ENCODE measurements at regions not wholly inside any gene's neighbourhood (a gene's known extent, or its start where the extent isn't known, plus 50 kb on each side); places are given as distances from the start of the nearest gene placed in this dataset.
"Not testable (repeated sequence)": the region's sequence is repeated elsewhere in the genome, so short reads cannot be mapped to it uniquely, and the experiment has no call there.

DNA sequence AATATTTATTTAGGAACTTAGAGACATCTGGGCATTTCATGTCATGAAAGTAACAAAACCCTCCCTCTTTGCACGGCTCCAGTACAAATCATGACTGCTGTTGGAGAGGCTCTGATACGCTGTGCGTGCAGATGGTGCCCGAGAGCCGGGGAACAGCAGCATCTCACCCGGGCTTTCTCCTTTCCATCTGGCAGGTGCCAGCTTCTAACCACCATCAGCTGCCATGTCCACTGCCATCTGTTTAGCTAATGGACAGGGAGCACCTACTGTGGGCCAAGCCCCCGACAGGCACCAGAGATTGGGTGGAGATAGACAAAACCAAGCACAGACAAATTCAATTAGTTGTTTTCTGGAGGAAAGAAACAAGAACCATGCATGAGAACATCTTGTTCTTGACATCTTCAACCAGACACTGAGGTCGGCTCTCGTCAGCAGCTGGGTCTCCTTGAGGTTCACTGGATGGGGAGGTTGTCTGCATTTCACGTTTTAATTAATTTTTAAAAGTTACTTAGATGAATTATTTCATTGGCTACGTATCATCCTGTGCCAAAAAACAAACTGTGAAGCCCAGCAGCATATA lies 323.7 kb downstream of the THBS2 start:
- DNase-seq: peak; percentile 33

DNA sequence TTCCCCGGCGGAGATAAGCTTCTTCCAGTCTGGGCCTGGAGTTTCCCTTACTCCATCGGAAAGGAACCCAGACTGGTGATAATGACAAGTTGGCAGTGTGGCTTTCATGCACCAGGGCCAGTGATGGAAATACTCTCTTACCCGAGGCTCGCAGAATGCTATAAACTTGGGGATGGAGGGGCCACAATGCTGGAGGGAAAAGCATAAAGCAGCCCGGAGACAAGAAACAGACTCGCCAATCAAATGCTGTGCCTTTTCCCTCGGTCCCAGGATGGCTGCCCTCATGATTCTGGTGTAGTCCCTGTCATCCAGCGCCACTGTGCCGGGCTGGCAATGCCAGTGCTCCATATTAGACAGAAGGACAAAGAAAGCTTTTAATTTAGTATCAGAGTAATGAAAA lies 325.6 kb downstream of the THBS2 start:
- DNase-seq: peak; percentile 42

DNA sequence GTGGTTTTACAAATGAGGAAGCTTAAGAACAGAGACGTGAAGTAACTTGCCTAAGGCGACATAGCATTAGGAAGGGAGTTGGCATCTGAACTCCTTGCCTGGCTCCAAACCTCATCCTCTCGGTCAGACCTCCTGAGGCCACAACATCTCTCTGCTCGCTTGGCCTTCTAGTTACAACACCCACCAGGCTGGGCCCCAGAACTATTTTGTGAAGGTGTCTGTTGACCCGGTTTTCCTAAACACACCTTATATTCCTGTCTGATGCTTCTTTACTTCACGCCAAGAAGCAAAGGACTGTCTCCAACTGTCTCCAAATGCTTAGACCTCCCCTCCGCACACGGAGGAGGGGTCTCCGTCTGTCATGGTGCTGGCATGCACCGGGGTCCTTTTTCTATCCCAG lies 326.6 kb downstream of the THBS2 start:
- DNase-seq: peak; percentile 1

DNA sequence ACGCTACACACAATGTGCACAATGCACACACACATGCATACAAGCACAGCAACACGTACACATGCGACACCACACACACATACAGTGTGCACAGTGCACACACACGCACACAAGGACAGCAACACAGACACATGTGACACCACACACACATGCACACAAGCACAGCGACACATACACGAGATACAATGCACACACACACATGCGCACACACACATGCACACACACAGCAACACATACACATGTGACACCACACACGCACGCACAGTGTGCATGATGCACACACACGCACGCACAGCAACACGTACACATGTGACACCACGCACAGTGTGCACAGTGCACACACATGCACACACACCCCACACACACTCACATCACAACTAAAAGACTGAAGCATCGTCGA lies 327.3 kb downstream of the THBS2 start:
- DNase-seq: peak; percentile 7

DNA sequence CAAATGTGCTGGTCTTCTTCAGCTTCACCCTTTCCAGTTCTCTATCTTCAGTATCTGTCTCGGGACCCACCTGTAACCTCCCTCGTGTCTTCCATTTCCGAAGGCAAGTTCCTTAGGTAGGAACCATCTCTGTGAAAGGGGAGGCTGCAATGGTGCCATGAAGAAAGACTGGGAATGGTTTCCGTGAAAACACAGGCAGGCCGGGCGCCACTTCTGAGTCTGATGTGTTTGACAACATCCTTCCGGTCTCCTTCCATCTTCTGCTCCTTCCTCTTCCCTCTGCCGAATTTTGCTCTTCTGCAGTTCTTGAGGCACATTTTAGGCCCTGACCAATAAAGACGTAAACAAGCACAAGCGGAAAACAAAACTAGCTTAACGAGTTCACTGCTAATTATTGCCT lies 328.0 kb downstream of the THBS2 start:
- DNase-seq: no peak

DNA sequence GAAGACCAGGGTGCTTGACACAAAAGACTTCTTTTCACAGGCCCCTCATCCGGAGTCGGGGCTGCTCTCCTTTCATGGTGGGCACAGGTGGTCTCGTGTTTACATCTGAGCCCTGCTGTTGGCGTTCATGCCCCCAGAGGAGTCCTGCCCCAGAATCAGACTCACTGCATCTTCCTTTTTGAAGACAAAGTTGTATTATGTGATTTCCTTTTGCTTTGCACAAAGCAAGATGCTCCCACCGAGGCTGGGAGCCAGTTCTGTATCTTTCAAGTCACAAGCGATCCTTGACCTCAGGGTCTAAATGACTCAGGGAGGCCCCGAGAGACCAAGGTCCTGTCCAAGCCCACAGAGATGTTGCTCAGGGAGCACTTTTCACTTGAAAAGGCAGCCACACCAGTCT lies 330.5 kb downstream of the THBS2 start:
- DNase-seq: no peak

DNA sequence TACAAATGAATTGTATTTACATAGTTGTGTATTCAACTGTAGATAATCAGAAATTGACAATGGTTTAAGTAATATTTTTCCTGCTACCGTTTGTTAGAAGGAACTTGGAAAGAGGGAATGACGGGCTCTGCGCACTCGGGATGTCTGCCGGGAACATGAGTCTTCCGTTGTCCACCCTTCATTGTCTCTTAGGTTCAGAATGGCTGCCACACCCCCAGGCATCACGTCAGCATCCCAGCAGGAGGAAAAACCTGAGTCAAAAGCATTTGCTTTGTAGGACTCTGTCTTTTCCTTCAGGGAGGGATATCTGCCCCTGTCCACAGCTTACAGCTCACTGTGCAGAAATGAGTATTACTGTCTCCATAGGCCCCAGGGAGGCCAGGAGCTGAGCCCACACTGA lies 331.2 kb downstream of the THBS2 start:
- DNase-seq: no peak

DNA sequence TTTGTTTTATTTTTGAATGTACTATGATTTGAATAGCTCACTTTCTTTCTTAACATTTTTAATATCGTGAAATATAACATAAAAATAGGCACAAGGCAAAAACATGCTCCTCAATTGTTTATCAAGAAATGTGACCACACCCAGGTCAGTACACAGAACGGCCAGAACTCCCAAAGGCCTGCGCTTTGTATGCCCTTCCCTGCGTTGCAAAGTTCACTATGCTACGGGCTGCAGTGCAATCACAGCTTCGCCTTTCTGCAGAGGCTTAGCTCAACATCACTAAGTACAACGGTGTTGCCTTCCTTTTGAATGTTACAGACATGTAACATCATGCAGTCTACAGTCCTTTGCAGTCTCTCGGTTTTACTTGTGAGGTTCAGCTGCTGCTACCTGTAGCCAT lies 333.4 kb downstream of the THBS2 start:
- DNase-seq: no peak

DNA sequence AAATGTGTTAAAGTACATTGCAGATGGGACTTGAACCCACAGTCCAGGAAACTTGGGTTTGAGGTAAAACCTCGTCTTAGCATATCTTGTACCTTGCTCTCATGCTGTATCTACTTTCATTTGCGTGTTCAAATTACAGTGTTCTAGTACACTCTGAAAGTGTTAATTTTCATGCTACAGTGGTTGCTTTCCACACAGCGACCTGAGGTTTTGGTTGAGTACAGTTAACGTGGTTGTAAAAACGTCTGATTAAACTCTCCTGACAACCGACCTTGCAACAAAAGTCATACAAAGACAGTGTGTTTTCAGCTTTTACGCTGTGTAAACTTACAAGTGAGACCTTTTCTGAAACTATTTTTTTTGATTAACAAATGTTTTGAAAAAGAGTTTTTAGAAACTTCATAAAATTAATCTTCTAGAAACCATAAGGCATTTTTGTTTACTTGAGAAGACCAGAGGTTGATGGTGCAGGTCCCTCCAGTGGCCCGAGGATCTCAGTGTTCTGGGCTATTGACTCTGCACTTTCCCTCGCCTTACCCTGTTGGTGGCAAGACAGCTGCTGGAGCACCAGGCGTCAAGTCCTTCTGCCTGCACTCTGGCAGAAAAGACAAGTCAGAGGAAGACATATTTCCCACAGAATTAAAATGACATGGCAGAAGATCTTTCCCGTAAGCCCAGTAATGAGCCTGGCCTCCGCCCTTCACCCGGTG lies 334.0 kb downstream of the THBS2 start:
- no peak for DNase-seq

DNA sequence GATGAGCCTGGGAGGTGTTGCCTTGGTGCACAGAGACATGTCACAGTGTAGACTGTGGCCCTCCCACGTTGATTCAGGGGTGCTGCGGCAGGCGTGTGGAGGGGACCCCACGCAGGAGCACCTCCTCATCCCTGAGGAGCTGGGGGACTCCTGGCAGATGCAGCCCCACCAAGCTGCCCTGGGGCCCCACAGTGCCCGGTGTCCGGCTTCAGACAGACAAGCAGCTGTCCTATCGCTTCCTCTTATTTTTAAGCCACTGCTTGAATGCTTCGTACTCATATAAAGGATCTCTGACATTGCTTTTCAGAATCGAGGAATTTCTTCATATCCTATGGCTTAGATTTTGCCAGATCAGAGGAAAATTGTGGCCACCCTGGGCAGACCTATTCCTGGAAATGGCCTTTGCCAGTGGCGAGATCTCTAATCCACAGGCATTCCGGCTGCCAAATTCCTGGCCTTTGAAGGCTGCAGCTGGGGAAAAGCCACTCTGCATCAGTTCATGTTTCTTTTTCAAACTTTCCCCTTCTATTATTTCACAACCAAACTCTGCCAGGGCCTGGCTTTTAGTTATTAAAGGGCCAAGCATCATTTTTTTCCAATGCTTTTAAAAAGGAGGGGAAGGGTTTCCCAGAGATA lies 337.0 kb downstream of the THBS2 start:
- DNase-seq: no peak

DNA sequence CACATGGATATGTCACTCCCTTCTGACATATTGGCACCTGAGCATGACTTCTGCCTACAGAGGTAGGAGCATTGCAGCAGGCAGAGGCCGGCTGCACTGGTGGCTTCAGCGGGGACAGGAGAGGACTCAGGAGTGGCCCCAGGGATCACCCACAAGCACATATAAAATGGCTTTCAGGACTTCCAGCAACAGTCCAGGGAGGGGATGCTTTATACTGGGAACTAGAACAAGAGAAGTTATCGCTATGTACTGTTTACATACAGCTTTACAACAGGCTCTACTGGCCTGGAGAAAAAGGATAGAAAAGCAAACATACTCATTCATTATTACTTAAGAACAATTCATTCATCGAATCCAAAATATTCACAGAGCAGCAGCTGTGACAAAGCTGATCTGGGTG lies 337.8 kb downstream of the THBS2 start:
- no peak for DNase-seq

DNA sequence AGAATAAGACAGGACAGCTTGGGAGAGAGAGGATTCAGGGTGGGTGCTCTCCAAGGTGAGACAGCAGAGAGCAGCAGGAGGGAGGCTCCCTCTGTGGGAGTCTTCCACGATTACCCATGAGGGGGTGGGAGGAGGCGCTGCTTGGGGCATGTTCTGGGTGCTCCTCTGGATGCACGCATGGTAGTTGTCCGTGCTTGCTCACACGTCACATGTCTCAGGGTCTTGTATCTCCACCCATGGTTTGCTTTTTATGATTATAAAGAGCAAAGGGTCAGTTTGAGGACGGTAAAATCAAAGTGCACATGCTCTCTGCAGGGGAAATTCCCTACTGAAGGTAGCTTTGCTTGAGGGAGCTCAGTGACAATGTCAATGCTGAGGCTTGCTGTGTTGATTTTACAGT lies 338.4 kb downstream of the THBS2 start:
- DNase-seq: no peak

DNA sequence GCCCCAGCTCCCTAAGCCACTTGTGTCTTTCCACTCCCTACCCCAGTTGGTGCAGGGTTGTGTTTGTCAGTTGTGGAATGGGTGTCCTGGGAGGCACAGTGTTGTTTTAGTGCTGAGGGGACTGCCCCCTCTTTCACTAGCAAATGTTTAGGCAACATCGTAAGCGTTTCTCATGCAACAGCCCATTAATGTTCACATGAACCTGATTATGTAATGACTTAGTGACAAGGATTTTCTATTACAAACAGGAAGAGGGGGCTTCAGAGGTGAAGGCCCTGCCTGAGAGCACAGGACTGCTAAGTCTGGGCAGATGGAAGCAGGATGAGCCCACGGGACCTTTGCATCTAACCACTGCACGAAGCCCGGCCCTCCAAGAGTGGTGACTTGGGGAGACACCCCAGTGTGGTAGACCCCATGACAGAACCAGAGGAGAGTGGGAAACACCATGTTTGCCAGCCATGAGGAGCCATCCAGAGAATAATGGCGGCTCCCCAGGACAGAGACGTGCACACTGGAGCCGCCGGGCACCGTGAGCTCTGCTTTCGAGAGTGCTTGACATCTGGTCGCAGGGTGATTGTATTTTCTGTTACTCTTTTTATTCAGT lies 339.7 kb downstream of the THBS2 start:
- no peak for DNase-seq

DNA sequence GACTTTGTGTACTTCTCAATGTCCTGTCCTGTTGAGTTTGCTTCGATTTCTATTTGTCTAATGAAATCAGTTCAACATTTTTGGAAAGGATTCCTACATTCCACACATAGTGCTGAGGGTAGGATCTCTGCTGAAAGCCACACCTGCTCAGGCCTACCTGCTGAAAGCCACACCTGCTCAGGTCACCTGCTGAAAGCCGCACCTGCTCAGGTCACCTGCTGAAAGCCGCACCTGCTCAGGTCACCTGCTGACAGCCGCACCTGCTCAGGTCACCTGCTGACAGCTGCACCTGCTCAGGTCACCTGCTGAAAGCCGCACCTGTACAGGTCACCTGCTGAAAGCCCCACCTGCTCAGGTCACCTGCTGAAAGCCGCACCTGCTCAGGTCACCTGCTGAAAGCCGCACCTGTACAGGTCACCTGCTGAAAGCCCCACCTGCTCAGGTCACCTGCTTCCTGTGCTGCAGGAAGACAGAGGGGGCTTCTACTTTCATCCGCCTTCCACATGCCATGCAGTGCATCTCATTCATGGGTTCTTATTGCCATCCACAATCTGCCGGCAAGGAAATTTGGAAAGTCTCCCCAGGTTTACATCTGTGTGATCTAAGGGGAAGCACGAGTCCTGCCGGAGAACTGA lies 340.3 kb downstream of the THBS2 start:
- not testable (repeated sequence) for DNase-seq

DNA sequence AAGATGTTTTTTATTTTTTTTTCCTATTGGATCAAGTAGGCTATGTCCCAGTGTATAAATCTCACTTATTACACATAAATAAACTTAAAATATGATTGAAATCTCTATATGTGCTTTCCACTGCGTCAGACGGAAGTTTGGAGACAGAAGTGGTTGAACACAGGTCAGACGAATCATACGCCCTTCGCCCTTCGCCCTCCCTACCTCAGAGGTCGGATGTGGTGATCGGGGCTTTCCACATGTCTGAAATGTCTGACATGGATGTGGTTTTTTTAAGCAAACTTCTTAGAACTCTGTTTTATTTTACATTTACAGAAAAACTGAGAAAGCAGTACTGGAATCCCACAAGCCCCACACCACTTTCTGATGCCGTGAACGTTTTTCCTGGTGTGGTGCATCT lies 344.4 kb downstream of the THBS2 start:
- no peak for DNase-seq

DNA sequence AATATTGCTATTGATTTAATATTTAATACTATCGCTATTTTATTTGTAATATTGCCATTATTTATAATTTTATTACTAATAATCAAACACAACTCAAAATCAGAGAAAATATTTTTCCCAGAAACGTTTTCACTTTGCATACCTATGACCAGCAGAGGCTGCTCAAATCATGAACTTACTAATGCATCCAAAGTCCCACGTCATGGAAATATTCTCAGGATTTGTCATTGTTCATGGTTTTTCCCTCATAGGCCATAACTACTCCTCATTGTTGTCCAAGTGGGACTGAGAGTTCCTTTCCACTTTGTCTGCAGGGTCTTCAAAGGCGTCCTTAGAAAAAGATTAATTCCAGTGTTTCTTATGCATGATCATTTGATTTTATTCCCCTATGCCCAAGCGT lies 344.8 kb downstream of the THBS2 start:
- DNase-seq: no peak

DNA sequence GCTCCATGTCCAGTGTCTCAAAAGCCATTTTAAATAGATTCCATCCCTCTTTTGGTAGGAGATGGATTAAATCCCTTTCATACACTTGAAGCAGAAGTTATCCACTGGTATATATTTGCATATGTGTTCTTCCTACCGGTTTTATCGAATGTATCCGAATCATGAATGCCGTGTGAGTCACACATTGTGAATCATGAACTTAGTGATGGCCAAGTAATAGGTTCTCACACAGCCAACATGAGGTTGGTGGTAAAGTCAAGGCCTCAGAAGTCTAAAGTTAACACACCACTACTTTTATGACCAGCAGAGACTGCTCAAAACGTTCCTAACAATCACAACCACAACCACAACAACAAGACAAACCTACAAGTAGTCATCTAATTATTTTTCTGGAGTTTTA lies 345.5 kb downstream of the THBS2 start:
- DNase-seq: no peak

DNA sequence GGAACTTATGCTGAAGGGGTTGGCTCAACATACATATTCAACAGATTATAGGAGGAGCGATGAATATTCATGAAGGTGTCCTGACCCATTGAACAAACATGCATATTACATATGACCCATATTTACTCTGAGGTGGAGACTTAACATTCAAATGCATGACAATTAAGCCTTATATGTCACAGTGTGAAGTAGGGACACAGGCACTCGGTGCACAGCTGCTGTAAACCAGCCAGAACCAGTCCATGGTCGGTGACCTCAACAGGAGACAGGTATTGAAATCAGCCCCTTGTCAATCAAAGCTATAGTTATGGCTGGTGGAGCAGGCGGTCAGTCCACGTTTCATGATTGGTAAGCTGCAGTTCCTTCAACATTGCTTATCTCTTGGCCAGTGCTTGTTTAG lies 347.3 kb downstream of the THBS2 start:
- DNase-seq: no peak

DNA sequence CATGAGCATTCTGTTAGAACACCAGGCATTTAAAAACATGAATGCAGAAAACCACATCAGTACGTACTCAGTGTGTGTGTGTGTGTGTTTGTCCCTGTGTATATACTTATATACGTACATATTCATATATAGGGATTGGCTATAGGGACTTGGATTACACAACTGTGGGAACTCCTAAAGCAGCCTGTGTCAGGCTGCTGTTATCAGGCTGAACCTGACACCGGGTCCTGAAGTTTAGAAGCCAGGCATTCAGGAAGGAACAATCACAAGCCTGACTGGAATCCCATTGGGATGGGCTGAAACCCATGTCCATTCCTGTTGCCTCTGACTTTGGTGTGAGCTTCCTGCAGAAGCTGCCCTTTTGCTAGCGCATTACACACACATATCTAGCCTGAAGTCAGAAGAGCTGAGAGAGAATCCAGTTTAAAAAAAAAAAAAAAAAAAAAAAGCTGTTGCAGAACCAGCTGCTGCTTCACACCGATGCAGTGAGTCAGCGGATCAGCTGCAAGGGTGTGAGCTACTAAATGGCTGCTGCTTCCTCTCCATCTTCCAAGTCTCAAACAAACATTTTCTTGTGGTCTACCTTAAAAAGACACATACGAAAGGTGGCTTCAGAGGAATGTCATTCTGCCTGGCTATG lies 348.1 kb downstream of the THBS2 start:
- DNase-seq: no peak

DNA sequence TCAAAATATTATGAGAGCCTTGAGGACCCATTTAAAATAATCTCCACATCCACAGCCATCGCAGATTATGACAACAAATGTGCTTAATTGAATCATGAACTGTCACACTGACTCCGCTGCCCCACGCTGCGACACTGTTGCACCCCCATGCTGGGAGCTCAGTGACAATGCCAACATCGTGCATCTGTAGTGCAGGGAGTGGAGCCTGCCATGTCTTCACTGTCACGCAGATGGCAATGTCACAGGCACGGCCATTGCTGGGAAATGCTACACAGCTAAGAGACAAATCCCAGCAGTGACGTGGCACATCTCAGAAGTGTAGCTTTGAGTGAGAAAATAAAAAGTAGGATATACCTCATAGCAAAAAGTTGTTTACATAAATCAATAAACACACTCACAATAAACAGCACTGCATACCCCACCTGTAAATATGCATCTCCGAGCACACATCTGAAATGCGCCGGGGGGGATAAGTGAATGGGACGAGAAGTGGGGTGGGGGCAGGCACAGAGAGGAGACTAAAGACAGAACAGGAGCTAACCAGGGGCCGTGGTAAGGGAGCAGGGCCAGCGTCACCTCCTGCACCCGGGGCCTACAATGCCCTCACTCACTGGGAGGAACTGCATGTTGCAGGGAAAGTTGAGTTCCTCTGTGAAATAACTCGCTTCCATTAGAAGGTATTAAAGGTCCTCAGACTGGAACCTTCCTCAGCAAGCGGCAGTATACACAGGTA lies 349.9 kb downstream of the THBS2 start:
- no peak for DNase-seq

DNA sequence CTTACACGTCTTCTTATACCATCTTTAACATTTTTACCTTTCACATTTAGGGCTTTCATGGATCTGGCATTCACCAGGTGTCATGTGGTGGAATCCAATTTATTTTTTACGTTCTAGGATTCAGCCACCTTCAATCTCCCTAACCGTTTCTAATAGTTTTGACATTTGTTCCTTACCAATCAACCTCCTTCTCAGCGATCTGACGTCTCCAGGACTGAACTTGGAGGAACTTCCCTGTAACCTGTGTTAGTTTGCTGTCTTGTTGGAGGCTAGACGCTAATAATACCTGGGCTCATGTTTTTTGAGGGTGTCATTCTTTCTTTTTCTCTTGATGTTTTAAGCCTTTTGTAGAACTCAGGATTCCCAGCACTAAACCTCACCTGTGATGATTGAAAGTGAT lies 351.6 kb downstream of the THBS2 start:
- no peak for DNase-seq

DNA sequence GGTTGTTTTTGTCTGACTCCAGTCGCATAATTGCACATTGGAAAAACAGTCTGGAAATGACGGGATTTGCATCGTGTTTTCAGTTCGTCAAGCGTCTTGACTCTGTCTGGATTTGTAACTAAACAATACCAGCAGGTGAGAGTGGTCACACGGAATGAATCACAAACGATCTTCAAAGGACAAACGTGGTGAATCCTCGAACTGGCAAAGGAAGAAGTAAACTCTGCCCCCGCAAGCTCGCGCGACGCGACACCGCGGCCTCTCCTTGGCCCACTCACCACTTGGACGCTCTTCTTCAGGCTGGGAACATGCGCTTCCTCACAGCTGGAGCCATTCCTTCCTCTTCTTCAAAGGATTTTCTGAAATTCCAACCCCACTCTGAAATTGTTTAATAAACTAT lies 352.6 kb downstream of the THBS2 start:
- no peak for DNase-seq

DNA sequence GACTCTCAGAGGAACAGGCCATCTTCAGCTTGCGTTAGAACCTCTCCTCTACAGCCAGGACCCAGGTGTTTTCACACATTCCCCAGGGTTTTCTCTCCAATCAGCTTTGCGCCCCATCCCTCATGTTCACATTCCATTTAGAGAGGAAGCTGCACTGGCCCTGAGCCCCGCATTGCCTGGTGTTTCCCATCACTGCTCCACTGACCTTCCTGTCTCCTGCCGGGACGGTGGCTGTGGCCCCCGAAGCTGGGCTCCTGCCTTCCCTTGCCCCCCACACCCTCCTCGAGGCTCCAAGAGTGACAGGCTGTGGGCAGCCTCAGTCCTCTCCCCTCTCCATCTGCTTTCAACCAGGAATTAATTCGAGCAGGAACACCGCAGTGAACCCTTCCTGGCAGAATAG lies 357.3 kb downstream of the THBS2 start:
- DNase-seq: no peak
